HEK293 (cell line): ENCODE measurements at regions not wholly inside any gene's neighbourhood (a gene's known extent, or its start where the extent isn't known, plus 50 kb on each side); places are given as distances from the start of the nearest gene placed in this dataset.

ENCODE experiments used
- CTCF ChIA-PET: fragments of 350-600 bp; formaldehyde crosslinking; extraction: SDS; loops from one replicate; lab custom pipeline; 2021; ENCODE audit warnings: antibody characterized with exemption; lab: Yijun Ruan, JAX
- POLR2A ChIA-PET: fragments of 300-600 bp; formaldehyde crosslinking; extraction: SDS; loops from one replicate; lab custom pipeline; 2020; ENCODE audit warnings: antibody characterized with exemption, inconsistent platforms; lab: Yijun Ruan, JAX
- H3K27ac ChIP-seq: fragments of 200-500 bp; sonication (Bioruptor generic); 2 replicates; pipeline ENCODE4 v1.5.1; 2014; ENCODE audit warnings: low read depth, low read length, control low read depth, inconsistent platforms; ENCODE audit errors: extremely low read depth
- H3K36me3 ChIP-seq, 2 experiments: fragments of 200-500 bp in 1 of 2; sonication (Bioruptor generic) in 1 of 2; 1 replicate in 1 of 2; 2 replicates in 1 of 2; pipeline ENCODE4 v1.5.1; 2014 to 2017; ENCODE audit warnings: inconsistent platforms in 2 of 2, low read length in 2 of 2; ENCODE audit not compliant: control insufficient read depth in 2 of 2, insufficient read depth in 1 of 2
- H3K4me1 ChIP-seq: fragments of 200-500 bp; sonication (Bioruptor generic); 2 replicates; pipeline ENCODE4 v1.5.1; 2014; ENCODE audit warnings: mild to moderate bottlenecking, low read length, inconsistent platforms; ENCODE audit not compliant: control insufficient read depth, insufficient read depth
- H3K4me3 ChIP-seq: 2 replicates; pipeline ENCODE4 v1.5.1; 2011; ENCODE audit warnings: low read depth, mild to moderate bottlenecking, control low read depth, low read length, moderate library complexity
- H3K9me3 ChIP-seq: fragments of 200-500 bp; sonication (Bioruptor generic); 2 replicates; pipeline ENCODE4 v1.5.1; 2014; ENCODE audit warnings: low read depth, low read length, inconsistent platforms; ENCODE audit not compliant: control insufficient read depth, insufficient read depth
- GFI1B ChIP-seq: fragments of 450-650 bp; formaldehyde crosslinking; IDR thresholded peaks from 2 replicates; pipeline ENCODE4 v1.5.1; 2016; ENCODE audit warnings: missing biosample characterization, missing genetic modification characterization
- GLI2 ChIP-seq: fragments of 450-650 bp; formaldehyde crosslinking; IDR thresholded peaks from 2 replicates; pipeline ENCODE4; 2017; ENCODE audit warnings: missing biosample characterization, missing genetic modification characterization, low read depth, borderline replicate concordance
- REPIN1 ChIP-seq: fragments of 450-650 bp; formaldehyde crosslinking; IDR thresholded peaks from 2 replicates; pipeline ENCODE4 v1.5.1; 2017; ENCODE audit warnings: missing biosample characterization, missing genetic modification characterization, low read depth
- ZBTB10 ChIP-seq: fragments of 450-650 bp; formaldehyde crosslinking; IDR thresholded peaks from 2 replicates; pipeline ENCODE4 v1.5.1; 2016; ENCODE audit warnings: missing biosample characterization, missing genetic modification characterization
- ZBTB44 ChIP-seq: fragments of 450-650 bp; IDR thresholded peaks from 2 replicates; pipeline ENCODE4 v1.5.1; 2018; ENCODE audit warnings: missing biosample characterization, mild to moderate bottlenecking, missing genetic modification characterization
- ZBTB49 ChIP-seq: fragments of 450-650 bp; formaldehyde crosslinking; IDR thresholded peaks from 2 replicates; pipeline ENCODE4 v1.5.1; 2016; ENCODE audit warnings: missing biosample characterization, missing genetic modification characterization, low read depth
- ZEB2 ChIP-seq: fragments of 450-650 bp; formaldehyde crosslinking; IDR thresholded peaks from 2 replicates; pipeline ENCODE4 v1.5.1; 2016; ENCODE audit warnings: missing biosample characterization, missing genetic modification characterization
- ZFP3 ChIP-seq: fragments of 450-650 bp; formaldehyde crosslinking; IDR thresholded peaks from 2 replicates; pipeline ENCODE4 v1.5.1; 2016; ENCODE audit warnings: low read depth, missing biosample characterization, missing genetic modification characterization
- ZNF114 ChIP-seq: fragments of 450-650 bp; formaldehyde crosslinking; IDR thresholded peaks from 2 replicates; pipeline ENCODE4 v1.5.0; 2017; ENCODE audit warnings: missing biosample characterization, missing genetic modification characterization
- ZNF132 ChIP-seq: fragments of 450-650 bp; formaldehyde crosslinking; IDR thresholded peaks from 2 replicates; pipeline ENCODE4 v1.5.1; 2017; ENCODE audit warnings: missing biosample characterization, missing genetic modification characterization, borderline replicate concordance
- ZNF174 ChIP-seq: fragments of 450-650 bp; formaldehyde crosslinking; IDR thresholded peaks from 2 replicates; pipeline ENCODE4 v1.5.0; 2017; ENCODE audit warnings: missing biosample characterization, mild to moderate bottlenecking, missing genetic modification characterization
- ZNF18 ChIP-seq: fragments of 450-650 bp; formaldehyde crosslinking; IDR thresholded peaks from 2 replicates; pipeline ENCODE4 v1.5.1; 2016; ENCODE audit warnings: missing biosample characterization, missing genetic modification characterization
- ZNF266 ChIP-seq: fragments of 450-650 bp; formaldehyde crosslinking; IDR thresholded peaks from 2 replicates; pipeline ENCODE4 v1.5.1; 2016; ENCODE audit warnings: missing biosample characterization, missing genetic modification characterization, low read depth
- ZNF324 ChIP-seq: fragments of 450-650 bp; formaldehyde crosslinking; IDR thresholded peaks from 2 replicates; pipeline ENCODE4 v1.5.1; 2016; ENCODE audit warnings: missing biosample characterization, missing genetic modification characterization
- ZNF548 ChIP-seq: fragments of 450-650 bp; formaldehyde crosslinking; IDR thresholded peaks from 2 replicates; pipeline ENCODE4 v1.5.1; 2016; ENCODE audit warnings: missing biosample characterization, missing genetic modification characterization
- ZNF571 ChIP-seq: fragments of 450-650 bp; formaldehyde crosslinking; IDR thresholded peaks from 2 replicates; pipeline ENCODE4 v1.5.0; 2017; ENCODE audit warnings: missing biosample characterization, missing genetic modification characterization
- ZNF624 ChIP-seq: fragments of 450-650 bp; formaldehyde crosslinking; IDR thresholded peaks from 2 replicates; pipeline ENCODE4 v1.5.1; 2017; ENCODE audit warnings: missing biosample characterization, missing genetic modification characterization
- ZNF626 ChIP-seq: fragments of 450-650 bp; sonication (Bioruptor Pico); formaldehyde crosslinking; IDR thresholded peaks from 2 replicates; pipeline ENCODE4 v1.5.1; 2018; ENCODE audit warnings: missing biosample characterization, missing genetic modification characterization, inconsistent platforms
- ZNF629 ChIP-seq: fragments of 450-650 bp; formaldehyde crosslinking; IDR thresholded peaks from 2 replicates; pipeline ENCODE4 v1.5.1; 2017; ENCODE audit warnings: missing biosample characterization, missing genetic modification characterization
- ZNF76 ChIP-seq: fragments of 450-650 bp; formaldehyde crosslinking; IDR thresholded peaks from 2 replicates; pipeline ENCODE4; 2016; ENCODE audit warnings: low read depth, missing biosample characterization, missing genetic modification characterization, borderline replicate concordance
- ZNF791 ChIP-seq: fragments of 450-650 bp; formaldehyde crosslinking; IDR thresholded peaks from 2 replicates; pipeline ENCODE4 v1.5.1; 2016; ENCODE audit warnings: missing biosample characterization, missing genetic modification characterization
- ZNF792 ChIP-seq: fragments of 450-650 bp; formaldehyde crosslinking; IDR thresholded peaks from 2 replicates; pipeline ENCODE4 v1.5.1; 2016; ENCODE audit warnings: missing biosample characterization, missing genetic modification characterization
- ZSCAN30 ChIP-seq: fragments of 450-650 bp; IDR thresholded peaks from 2 replicates; pipeline ENCODE4 v1.5.1; 2018; ENCODE audit warnings: missing biosample characterization, mild to moderate bottlenecking, missing genetic modification characterization, moderate library complexity

- TF ChIP-seq ZNF791 (no peak), ZNF114 (no peak), GLI2 (tag by site-specific recombination) (no peak), ZNF792 (no peak)
- H3K36me3 ChIP-seq, result no peaks in the 10 kb centered on the region
- no peaks in the 10 kb centered on the region for H3K4me1 ChIP-seq
- ChIA-PET CTCF (interaction anchor here (0.6 kb wide), 1 partner anchor 12 kb away, joined by 3 read pairs; no protein-coding TSS in a partner anchor), POLR2A (no interaction called here)
- H3K27ac ChIP-seq, result no peak overlapping the region
- H3K9me3 ChIP-seq, result no peaks in the 10 kb centered on the region
- H3K4me3 ChIP-seq, result no peak overlapping the region
These were observed 382.8 kb upstream of the TSHZ2 start for GRCh38 chr20:52589251-52589812.

- Histone ChIP-seq H3K36me3 (no peaks in the 10 kb centered on the region), H3K9me3 (no peaks in the 10 kb centered on the region), H3K4me1 (no peaks in the 10 kb centered on the region), H3K4me3 (no peak overlapping the region), H3K27ac (no peak overlapping the region)
- TF ChIP-seq GLI2 (tag by site-specific recombination), result no peak
- TF ChIP-seq ZNF571 (tag by site-specific recombination), result no peak
- no peak for TF ChIP-seq ZNF76 (tag by site-specific recombination)
- TF ChIP-seq ZBTB44 (tag by site-specific recombination), result no peak
- no peak for TF ChIP-seq ZNF324 (tag by site-specific recombination)
- no peak for TF ChIP-seq ZNF624
- no peak for TF ChIP-seq ZNF266 (tag by site-specific recombination)
- TF ChIP-seq ZNF629 (tag by site-specific recombination), result no peak
- TF ChIP-seq ZSCAN30, result no peak
- no peak for TF ChIP-seq ZNF174
- no peak for TF ChIP-seq GFI1B (tag by site-specific recombination)
- TF ChIP-seq ZNF626 (tag by site-specific recombination), result no peak
- no peak for TF ChIP-seq ZNF18 (tag by site-specific recombination)
- TF ChIP-seq REPIN1 (tag by site-specific recombination), result no peak
- no peak for TF ChIP-seq ZBTB49 (tag by site-specific recombination)
- no peak for TF ChIP-seq ZBTB10 (tag by site-specific recombination)
- no peak for TF ChIP-seq ZNF132 (tag by site-specific recombination)
- no peak for TF ChIP-seq ZEB2 (tag by site-specific recombination)
- no peak for TF ChIP-seq ZFP3 (tag by site-specific recombination)
- no peak for TF ChIP-seq ZNF548 (tag by site-specific recombination)
- CTCF ChIA-PET, result interaction anchor here (0.5 to 0.6 kb wide), 2 partner anchors 283 to 798 kb away, joined by 3 to 4 read pairs; no protein-coding TSS in a partner anchor
- POLR2A ChIA-PET, result no interaction called here
These were observed 385.5 kb upstream of the TSHZ2 start for GRCh38 chr20:52586660-52587059.
